BE2C (cell line): ENCODE measurements at regions not wholly inside any gene's neighbourhood (a gene's known extent, or its start where the extent isn't known, plus 50 kb on each side); places are given as distances from the start of the nearest gene placed in this dataset.

ENCODE experiments used
- DNase-seq: peaks from one replicate; pipeline ENCODE4 v3.0.0-alpha.2; 2020
- H3K27me3 ChIP-seq: fragments of 250-450 bp; sonication (Bioruptor Pico); 2 replicates; pipeline ENCODE4 v1.5.1; 2020; ENCODE audit warnings: mild to moderate bottlenecking
- H3K36me3 ChIP-seq: fragments of 250-450 bp; sonication (Bioruptor Pico); 2 replicates; pipeline ENCODE4 v1.5.1; 2020; ENCODE audit warnings: mild to moderate bottlenecking
- H3K4me1 ChIP-seq: fragments of 250-450 bp; sonication (Bioruptor Pico); 2 replicates; pipeline ENCODE4 v1.5.1; 2020
- H3K4me3 ChIP-seq: 2 replicates; pipeline ENCODE4 v1.5.1; 2011; ENCODE audit warnings: low read depth, low read length
- H3K9me3 ChIP-seq: fragments of 250-450 bp; sonication (Bioruptor Pico); 2 replicates; pipeline ENCODE4 v1.5.1; 2020
- CTCF ChIP-seq: IDR thresholded peaks from 2 replicates; pipeline ENCODE4 v1.5.1; 2012; ENCODE audit warnings: mild to moderate bottlenecking, low read depth, low read length

- DNase-seq: no peak
- H3K4me1 ChIP-seq: no peaks in the 10 kb centered on the region
- no peaks in the 10 kb centered on the region for H3K27me3 ChIP-seq
- TF ChIP-seq CTCF: no peak
- H3K4me3 ChIP-seq: no peak overlapping the region
- no peaks in the 10 kb centered on the region for H3K9me3 ChIP-seq
- no peaks in the 10 kb centered on the region for H3K36me3 ChIP-seq
Observed at GRCh38 chr1:68974447-68974846, 477.6 kb upstream of the DEPDC1 start.

GRCh38 chr1:68975212-68975933 is 478.5 kb upstream of the DEPDC1 start:
- Histone ChIP-seq H3K4me3 (no peak overlapping the region), H3K36me3 (no peaks in the 10 kb centered on the region), H3K27me3 (no peaks in the 10 kb centered on the region), H3K9me3 (no peaks in the 10 kb centered on the region), H3K4me1 (no peaks in the 10 kb centered on the region)
- no peak for DNase-seq
- no peak for TF ChIP-seq CTCF

GRCh38 chr1:68976916-68977610 is 480.2 kb upstream of the DEPDC1 start:
- H3K4me1 ChIP-seq: no peaks in the 10 kb centered on the region
- DNase-seq: no peak
- H3K36me3 ChIP-seq: no peaks in the 10 kb centered on the region
- no peak for TF ChIP-seq CTCF
- no peaks in the 10 kb centered on the region for H3K9me3 ChIP-seq
- no peaks in the 10 kb centered on the region for H3K27me3 ChIP-seq
- no peak overlapping the region for H3K4me3 ChIP-seq

DNA sequence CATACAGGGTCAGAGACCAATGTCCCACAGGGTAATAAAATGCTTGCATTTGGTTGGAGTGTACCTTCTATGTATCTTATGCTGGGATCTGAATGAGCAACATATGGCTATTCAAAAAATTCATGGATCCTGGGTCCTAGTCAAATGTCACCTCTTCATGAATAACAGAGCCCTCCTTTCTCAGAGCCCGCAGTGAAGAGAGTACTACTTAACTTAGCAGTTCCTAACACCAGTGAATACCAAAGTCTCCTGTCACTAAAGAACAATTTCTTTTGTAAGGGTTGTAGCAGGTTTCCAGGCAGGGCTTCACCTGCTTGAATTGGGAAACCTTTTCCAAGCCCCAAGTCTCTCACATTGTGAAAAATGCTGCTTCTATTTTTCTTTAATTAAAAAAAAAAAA is 483.0 kb upstream of the DEPDC1 start:
- Histone ChIP-seq H3K4me3 (no peak overlapping the region), H3K9me3 (no peaks in the 10 kb centered on the region), H3K4me1 (no peaks in the 10 kb centered on the region), H3K27me3 (no peaks in the 10 kb centered on the region), H3K36me3 (no peaks in the 10 kb centered on the region)
- TF ChIP-seq CTCF: no peak
- DNase-seq: no peak

DNA sequence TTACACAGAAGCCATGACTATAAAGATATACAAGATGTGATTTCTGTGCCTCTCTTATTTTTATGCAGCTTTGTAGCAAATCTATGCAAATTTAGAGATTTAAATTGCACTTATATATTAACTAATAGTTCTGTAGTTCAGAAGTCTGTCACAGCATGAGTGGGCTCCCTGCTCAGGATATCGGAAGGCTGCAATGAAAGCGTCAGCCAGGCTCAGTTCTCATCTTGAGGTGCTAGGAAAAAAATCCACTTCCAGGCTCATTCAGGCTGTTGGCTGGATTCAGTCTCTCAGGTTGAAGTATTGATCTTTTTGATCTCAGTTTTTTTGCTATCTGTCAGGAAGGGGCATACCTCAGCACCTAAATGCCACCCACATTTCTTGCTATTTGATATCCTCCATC is 487.4 kb upstream of the DEPDC1 start:
- H3K4me3 ChIP-seq: no peak overlapping the region
- no peaks in the 10 kb centered on the region for H3K9me3 ChIP-seq
- H3K36me3 ChIP-seq: no peaks in the 10 kb centered on the region
- H3K4me1 ChIP-seq: no peaks in the 10 kb centered on the region
- no peaks in the 10 kb centered on the region for H3K27me3 ChIP-seq
- no peak for TF ChIP-seq CTCF
- DNase-seq: no peak

DNA sequence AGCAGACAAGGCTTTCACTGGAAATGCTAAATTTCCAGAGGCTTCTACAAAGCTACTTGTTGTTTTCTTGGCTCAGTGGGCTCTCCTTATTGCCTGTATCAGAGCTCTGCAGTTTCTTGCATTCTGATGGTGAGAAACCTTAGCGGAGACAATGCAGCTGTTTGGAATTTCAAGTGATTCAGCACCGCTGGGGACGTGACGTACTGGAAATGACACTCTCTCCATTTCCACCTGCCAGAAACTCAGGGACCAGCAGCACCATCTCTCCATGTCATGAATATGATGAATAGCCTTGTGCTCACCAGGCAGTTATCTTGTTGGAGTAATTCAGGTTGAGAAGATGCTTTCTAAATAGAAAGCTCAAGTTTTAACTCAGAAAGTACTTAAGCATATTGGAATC is 497.2 kb upstream of the DEPDC1 start:
- Histone ChIP-seq H3K4me3 (no peak overlapping the region), H3K4me1 (no peaks in the 10 kb centered on the region), H3K27me3 (no peaks in the 10 kb centered on the region), H3K9me3 (no peaks in the 10 kb centered on the region), H3K36me3 (no peaks in the 10 kb centered on the region)
- no peak for DNase-seq
- TF ChIP-seq CTCF: no peak
